ENCODE measurements at regions not wholly inside any gene's neighbourhood (a gene's known extent, or its start where the extent isn't known, plus 50 kb on each side); places are given as distances from the start of the nearest gene placed in this dataset.
"Not testable (repeated sequence)": the region's sequence is repeated elsewhere in the genome, so short reads cannot be mapped to it uniquely, and the experiment has no call there.

DNA sequence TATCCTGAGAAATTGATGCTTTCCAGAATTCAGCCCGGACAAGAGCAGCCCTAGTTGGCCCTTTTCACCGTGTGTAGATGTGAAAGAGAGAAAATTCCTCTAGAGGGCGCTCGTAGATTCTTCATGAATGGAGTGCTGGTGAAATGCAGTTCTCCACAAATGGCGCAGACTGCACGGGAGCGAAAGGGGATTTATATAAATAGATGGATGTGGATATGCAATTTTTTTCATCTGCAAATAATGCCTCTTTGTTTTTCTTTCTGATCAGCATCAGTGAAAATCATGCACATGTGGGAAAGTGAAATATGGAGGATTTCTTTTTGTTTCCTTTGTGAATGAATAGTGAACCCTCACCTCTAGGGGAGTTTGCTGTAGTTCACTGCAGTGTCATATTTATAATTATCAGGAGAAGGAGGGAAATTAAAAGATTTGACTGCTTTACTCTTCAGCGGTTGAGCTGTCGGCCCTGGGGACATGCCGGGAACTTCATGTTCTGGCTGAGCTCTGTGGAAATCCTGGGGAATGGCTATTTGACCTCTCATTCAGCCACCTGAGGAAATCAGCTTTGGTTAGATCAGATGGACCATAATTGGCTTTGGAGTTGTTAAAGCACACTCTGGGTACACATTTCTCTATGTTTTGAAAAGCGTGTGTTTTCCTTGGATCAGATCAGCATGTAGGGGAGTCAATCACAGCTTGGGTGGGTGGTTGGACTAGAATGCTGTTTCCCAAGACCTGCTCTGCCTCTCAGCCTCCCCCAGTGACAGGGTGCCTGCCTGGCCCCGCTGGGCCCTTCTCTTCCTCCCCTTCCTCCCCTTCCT, 115.0 kb upstream of the SHISA3 start:
- DNase-seq (ENCODE audit: extremely low read depth, low read depth), result peak; percentile 75

DNA sequence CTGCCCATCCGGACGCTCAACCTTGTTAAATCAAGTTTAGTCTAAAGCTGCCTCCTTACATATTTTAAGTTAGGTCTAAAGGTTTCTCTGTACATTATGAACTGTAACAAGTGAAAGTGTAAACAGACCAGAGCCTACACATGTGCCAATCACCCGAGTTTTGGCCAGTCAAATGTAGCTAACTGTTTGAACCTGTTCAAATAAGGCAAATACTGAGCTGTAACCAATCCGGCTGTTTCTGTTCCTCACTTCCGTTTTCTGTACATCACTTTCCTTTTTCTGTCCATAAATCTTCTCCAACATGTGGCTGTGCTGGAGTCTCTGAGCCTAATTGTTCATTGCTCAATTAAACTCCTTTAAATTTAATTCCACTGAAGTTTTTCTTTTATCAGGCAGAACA, 113.3 kb upstream of the SHISA3 start:
- no peak for DNase-seq (ENCODE audit: extremely low read depth, low read depth)

GRCh38 chr4:42288876-42289275, 108.4 kb upstream of the SHISA3 start:
- not testable (repeated sequence) for DNase-seq (ENCODE audit: extremely low read depth, low read depth)

DNA sequence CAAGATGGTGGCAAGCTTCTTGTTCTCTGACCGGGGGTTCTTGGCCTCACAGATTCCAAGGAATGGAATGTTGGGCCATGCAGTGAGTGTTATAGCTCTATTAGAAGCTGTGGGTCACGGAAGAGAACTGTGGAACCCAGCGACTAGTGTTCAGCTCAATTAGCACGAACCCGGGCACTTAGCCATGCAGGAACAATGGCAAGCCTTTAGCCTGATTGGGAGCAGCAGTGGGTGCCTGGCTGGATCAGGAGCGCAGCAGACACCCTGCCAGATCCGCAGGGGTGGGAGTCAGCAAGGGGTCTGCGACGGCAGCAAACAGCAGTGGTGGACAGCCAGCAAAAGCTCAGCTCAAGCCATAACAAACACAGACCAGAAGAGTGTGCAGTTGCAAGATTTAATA, 105.1 kb upstream of the SHISA3 start:
- DNase-seq (ENCODE audit: extremely low read depth, low read depth), result not testable (repeated sequence)

DNA sequence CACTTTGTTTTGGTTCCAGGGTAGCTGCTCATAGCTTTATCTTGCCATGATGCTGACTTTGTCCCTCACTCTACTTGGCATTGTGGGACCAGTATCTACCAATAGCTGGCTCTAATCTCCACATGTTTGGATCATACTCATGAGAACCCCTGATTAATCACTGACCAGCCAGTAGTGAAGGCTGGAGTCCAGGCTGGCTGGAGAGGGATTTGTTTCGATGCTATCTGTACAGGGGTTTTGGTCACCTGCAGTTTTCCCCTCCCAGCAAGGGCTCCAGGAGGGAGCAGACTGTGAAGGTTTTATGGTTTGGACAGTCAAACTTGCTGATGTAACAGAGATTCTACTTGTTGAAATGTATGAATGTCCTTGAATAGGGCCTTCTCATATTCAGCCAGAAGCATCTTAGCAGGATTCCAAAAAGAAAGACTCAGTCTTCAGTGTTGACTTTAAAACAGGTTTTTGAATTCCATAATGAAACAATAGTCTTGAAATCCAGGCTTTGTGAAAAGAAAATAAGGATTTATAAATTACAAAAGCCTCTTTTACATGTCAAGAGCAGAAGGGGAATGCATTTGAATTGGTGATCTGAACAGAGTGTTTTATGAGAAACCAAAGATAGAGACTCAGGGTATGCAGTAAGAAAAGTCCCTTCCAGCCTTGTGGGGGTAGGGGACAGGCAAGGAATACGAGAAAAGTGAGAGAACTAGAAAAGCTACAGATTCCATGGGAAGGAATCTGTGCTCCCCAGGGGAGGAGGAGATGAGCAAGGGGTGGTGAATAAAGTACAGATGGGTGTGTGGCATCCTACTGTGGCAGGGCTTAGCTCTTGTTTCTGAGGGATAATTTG, 103.1 kb upstream of the SHISA3 start:
- DNase-seq (ENCODE audit: extremely low read depth, low read depth), result no peak

DNA sequence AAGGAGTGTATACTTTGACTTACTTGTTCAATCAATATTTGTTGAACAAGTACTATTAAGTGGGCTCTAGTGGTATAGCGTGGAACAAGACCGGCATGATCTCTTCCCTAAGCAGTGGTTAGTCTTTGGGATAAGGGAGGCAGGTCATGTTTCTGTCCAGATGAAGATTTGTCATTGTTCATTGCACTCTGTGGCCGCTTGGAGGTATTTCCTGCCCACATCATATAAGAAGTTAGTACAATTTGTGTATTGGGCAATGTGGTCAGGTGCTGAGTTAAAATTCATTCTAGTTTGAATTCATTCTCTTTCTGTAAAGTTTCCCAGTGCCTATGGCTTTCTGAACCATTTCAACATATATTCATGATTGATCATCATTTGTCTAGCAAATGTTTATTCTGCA, 101.1 kb upstream of the SHISA3 start:
- no peak for DNase-seq (ENCODE audit: extremely low read depth, low read depth)

- DNase-seq (ENCODE audit: extremely low read depth, low read depth), result peak; percentile 65
These were observed 94.9 kb upstream of the SHISA3 start for GRCh38 chr4:42302348-42302747.

DNA sequence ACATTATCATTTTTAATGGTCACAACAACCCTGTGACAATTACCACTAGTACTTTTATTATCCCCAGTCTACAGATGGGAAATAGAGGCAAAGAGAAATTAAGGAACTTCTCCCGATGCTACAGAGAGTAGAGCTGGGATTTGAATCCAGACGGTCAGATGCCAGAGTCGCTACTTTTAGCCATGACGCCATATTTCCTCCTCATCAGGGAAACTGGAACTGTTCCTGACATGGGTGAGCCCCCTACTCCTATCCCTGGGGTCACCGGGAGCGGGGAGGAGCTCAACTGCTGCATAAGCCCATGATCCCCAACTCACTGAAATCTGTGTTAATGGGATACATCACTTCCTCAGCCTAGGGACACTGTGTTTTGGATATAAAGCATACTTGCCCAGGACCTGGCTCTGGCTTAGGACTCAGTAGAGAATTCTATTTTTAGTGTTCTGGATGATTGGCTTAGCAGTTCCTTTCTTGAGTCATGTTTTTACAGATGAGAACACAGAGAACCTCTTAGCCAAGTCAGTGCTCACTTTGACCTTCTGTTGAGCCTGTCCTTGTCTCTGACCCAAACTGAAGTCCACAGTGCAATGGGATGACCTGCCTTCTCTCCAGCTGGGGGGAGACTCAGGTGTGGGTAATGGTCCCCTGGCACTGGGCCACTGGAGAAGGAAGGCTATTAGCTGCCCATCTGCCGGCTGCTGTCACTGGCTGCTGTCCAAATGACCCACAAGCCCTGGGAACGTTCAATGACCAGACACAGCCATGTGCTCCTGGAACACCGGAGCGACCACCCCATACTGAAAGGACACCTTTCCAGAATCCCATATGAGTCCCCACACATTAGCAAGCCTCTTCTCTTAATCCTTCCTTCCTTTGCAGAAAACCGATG, 90.8 kb upstream of the SHISA3 start:
- no peak for DNase-seq (ENCODE audit: extremely low read depth, low read depth)

DNA sequence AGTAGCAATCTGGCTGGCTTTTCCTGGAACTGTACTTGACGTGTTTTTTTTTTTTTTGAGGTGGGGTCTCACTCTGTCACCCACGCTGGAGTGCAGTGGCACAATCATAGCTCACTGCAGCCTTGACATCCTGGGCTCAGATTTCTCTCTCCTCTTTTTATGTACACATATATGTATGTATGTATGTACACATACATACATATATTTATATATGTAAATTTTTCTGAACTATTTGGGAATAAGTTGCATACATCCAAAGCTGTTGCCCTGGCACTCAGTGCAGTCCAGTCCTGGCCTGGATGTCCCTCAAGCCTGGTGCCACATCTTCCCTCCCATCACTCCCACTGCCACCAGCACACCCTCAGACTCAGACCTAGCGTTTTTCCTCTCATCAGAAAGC, 89.0 kb upstream of the SHISA3 start:
- DNase-seq (ENCODE audit: extremely low read depth, low read depth), result no peak

- DNase-seq (ENCODE audit: extremely low read depth, low read depth), result no peak
These were observed 87.7 kb upstream of the SHISA3 start for GRCh38 chr4:42309361-42310260.

DNA sequence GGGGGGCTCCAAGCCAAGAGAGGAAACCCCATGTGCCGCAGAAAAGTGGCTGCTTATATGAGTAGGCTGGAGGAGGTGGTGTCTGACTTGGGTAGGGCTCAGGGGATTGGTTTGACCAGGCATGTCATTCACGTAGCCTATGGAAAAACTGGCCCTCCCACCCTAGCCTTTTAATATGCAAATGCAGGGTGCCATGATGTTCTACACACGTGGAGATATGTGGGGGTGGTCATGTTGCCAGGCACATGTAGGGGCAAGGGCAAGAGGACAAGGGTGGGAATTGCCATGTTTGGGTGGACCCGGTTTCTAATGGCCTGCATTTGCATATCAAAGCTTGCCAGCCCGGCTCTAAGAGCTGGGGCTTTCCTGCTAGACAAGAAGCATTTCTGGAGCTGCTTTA, 86.9 kb upstream of the SHISA3 start:
- no peak for DNase-seq (ENCODE audit: extremely low read depth, low read depth)

DNA sequence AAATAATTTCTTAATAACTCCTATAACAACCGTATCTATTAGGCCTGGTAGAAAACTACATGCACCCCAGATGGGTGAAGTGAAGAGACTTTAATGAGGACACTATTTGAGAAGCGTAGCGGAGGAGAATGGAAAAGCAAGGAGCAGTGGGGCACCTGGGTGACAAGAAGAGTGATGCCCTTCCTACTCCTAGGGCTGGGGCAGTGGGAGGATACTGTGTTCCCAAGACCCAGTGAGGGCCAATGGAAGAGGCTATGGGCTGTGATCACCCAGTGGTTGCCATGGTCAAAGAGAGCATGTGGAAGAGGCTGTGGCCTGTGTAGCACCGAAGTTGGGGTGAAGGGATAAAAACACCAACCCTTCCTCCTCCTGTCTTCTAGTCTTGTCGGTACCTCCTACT, 86.5 kb upstream of the SHISA3 start:
- DNase-seq (ENCODE audit: extremely low read depth, low read depth), result no peak

DNA sequence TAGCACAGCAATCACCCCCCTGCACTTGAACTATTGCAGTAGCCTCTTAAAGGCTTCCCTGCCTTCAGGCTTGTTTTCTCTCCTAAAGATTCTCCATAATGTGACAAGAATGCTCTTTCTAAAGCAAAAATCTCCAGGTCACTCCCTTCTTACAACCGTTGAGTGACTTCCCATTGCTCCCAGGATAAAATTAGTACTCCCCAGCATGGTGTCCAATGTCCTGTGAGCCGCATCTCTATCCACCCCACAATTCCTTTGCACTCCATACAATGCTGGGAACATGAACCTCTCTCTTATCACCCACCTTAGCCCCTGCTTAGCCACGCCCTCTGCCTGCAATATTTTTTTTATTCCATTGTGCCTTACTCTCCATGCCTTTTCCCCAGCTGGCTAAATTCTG, 85.7 kb upstream of the SHISA3 start:
- no peak for DNase-seq (ENCODE audit: extremely low read depth, low read depth)

DNA sequence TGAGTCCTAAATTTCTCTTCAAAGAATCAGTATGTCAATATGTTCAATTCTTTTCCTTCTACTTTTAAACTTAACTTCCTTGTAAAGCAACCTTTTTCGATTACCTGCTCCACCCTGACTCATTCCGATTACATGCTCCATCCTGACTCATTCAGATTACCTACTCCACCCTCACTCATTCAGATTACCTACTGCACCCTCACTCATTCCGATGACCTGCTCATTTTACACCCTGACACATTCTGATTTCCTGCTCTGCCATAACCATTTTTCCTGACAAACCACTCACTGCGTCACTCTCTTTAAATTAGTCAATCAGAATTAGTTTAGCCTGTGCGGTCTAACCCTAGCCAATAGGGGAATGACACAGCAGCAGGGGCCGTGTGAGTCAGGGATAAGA, 83.9 kb upstream of the SHISA3 start:
- not testable (repeated sequence) for DNase-seq (ENCODE audit: extremely low read depth, low read depth)

DNA sequence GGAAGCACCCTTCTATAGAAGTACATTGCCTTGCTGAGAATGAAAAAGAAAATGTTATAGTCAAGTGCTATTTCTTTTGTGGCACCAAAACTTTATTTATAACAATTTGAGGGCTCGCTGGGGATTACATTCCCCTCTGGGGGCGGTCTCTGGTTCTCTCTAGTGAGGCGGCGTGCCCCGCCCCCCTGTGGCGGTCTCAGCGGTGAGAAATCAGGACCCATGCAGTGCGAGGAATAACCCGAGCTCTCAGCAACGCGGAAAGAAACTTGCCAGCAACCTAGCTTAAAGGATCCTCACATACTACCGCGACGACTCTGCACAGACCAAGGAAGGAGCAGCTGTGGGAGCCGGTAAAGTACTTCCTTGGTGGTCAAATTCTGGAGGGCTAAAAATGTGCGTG, 83.4 kb upstream of the SHISA3 start:
- no peak for DNase-seq (ENCODE audit: extremely low read depth, low read depth)

DNA sequence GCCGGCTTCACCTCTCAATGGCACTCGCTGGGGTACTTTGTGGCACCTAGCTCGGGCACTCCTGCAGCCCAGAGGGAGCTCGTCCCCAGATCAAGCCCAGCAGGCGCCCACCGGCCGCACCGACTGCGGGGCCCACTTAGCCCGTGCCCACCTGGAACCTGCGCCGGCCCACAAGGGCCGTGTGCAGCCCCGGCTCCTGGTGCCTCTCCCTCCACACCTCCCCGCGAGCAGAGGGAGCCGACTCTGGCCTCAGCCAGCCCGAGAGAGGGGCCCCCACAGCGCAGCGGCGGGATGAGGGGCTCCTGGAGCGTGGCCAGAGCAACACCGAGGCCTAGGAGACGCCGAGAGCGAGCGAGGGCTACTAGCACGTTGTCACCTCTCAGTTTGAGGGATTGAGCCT, 82.1 kb upstream of the SHISA3 start:
- DNase-seq (ENCODE audit: extremely low read depth, low read depth), result no peak

- DNase-seq (ENCODE audit: extremely low read depth, low read depth), result no peak
These were observed 76.4 kb upstream of the SHISA3 start for GRCh38 chr4:42320822-42321388.

- no peak for DNase-seq (ENCODE audit: extremely low read depth, low read depth)
These were observed 71.2 kb upstream of the SHISA3 start for GRCh38 chr4:42326040-42326439.

DNA sequence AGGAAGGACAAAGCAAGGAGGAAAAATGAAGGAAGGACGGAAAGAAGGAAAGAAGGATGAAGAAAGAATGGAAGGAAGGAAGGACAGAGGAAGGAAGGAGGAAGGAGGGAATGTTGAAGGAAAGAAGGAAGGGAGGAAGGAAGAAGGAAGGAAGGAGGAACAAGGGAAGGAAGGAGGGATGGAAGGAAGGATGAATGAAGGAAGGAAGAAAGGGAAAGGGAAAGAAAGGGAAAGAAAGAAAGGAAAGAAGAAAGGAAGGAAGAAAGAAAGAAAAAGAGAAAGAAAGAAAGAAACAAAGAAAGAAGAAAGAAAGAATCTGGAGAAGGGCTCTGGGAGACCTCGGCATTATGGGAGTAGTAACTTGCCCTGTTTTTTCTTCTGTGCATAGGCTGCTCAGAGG, 70.8 kb upstream of the SHISA3 start:
- no peak for DNase-seq (ENCODE audit: extremely low read depth, low read depth)

- DNase-seq (ENCODE audit: extremely low read depth, low read depth), result no peak
These were observed 70.0 kb upstream of the SHISA3 start for GRCh38 chr4:42327323-42327722.

Measured in NCI-H460 (cell line).